DOHH2 (cell line): ENCODE measurements at regions not wholly inside any gene's neighbourhood (a gene's known extent, or its start where the extent isn't known, plus 50 kb on each side); places are given as distances from the start of the nearest gene placed in this dataset.
"Not testable (repeated sequence)": the region's sequence is repeated elsewhere in the genome, so short reads cannot be mapped to it uniquely, and the experiment has no call there.

Source experiments
- EZH2phosphoT487 ChIP-seq: fragments of 200-600 bp; sonication (generic); IDR thresholded peaks from 2 replicates; pipeline ENCODE4 v1.6.1; 2017; ENCODE audit warnings: borderline replicate concordance, mild to moderate bottlenecking, antibody characterized with exemption, low read length, moderate library complexity, mixed read lengths
- TF ChIP-seq, protein P1 (sequence below): fragments of 200-600 bp; sonication (generic); IDR thresholded peaks from one replicate; pipeline ENCODE4 v1.5.1; 2014; ENCODE audit warnings: antibody characterized with exemption, mild to moderate bottlenecking, low read depth, low read length; ENCODE audit not compliant: poor library complexity, severe bottlenecking

DNA sequence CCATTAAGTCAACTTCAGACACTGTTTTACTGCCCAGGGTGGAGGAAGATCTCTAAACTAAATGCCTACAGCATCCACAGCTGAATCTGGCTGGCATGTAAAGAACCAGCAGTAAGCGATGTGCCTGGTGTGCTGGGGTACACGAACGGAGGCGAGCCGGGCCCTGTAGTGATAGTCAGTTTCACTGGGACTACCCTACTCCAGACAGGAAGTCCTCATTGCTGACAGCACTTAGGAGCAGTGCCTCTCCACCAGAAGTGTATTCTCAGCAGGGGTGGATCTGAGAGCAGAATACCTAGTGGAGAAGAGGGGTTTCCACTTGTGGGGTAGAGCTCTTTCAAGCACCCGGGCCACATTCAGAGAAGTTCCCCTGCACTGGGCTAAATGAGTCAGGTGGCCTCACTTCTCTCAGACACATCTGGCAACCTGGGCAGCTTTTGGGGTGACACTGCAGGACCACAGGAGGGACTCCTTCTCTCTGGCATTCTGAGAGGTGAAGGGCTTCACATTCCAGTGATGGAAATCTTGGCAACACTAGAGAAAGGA, 290.3 kb upstream of the PLGLB1 start:
- not testable (repeated sequence) for TF ChIP-seq EZH2phosphoT487
- TF ChIP-seq, protein P1, sequence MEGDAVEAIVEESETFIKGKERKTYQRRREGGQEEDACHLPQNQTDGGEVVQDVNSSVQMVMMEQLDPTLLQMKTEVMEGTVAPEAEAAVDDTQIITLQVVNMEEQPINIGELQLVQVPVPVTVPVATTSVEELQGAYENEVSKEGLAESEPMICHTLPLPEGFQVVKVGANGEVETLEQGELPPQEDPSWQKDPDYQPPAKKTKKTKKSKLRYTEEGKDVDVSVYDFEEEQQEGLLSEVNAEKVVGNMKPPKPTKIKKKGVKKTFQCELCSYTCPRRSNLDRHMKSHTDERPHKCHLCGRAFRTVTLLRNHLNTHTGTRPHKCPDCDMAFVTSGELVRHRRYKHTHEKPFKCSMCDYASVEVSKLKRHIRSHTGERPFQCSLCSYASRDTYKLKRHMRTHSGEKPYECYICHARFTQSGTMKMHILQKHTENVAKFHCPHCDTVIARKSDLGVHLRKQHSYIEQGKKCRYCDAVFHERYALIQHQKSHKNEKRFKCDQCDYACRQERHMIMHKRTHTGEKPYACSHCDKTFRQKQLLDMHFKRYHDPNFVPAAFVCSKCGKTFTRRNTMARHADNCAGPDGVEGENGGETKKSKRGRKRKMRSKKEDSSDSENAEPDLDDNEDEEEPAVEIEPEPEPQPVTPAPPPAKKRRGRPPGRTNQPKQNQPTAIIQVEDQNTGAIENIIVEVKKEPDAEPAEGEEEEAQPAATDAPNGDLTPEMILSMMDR: not testable (repeated sequence)
